AG10803 (cell line): ENCODE measurements at regions not wholly inside any gene's neighbourhood (a gene's known extent, or its start where the extent isn't known, plus 50 kb on each side); places are given as distances from the start of the nearest gene placed in this dataset.

Experiments
- DNase-seq: peaks from one replicate; pipeline ENCODE4 v3.0.0; 2010; ENCODE audit warnings: low read depth
- H3K4me3 ChIP-seq: 2 replicates; pipeline ENCODE4 v1.5.1; 2011; ENCODE audit warnings: mild to moderate bottlenecking, low read length, control low read depth
- CTCF ChIP-seq: conservative IDR thresholded peaks from 2 replicates; pipeline ENCODE4 v1.5.1; 2011; ENCODE audit warnings: mild to moderate bottlenecking, low read length, control low read depth, inconsistent platforms

- no peak for TF ChIP-seq CTCF
- DNase-seq, result no peak
- H3K4me3 ChIP-seq, result no peak overlapping the region
Observed at GRCh38 chr3:8273479-8273878, 228.1 kb upstream of the LMCD1 start.

- no peak overlapping the region for H3K4me3 ChIP-seq
- TF ChIP-seq CTCF, result no peak
- no peak for DNase-seq
Observed at GRCh38 chr3:8276056-8276455, 225.6 kb upstream of the LMCD1 start.

GRCh38 chr3:8276506-8276905, 225.1 kb upstream of the LMCD1 start:
- TF ChIP-seq CTCF, result no peak
- DNase-seq, result no peak
- H3K4me3 ChIP-seq, result no peak overlapping the region

- no peak for DNase-seq
- H3K4me3 ChIP-seq, result no peak overlapping the region
- TF ChIP-seq CTCF, result no peak
Observed at GRCh38 chr3:8278448-8278847, 223.2 kb upstream of the LMCD1 start.

- no peak for DNase-seq
- H3K4me3 ChIP-seq, result no peak overlapping the region
- no peak for TF ChIP-seq CTCF
Observed at GRCh38 chr3:8279476-8279875, 222.1 kb upstream of the LMCD1 start.

GRCh38 chr3:8279886-8280550, 221.6 kb upstream of the LMCD1 start:
- TF ChIP-seq CTCF, result no peak
- no peak overlapping the region for H3K4me3 ChIP-seq
- DNase-seq, result no peak

- no peak for DNase-seq
- no peak for TF ChIP-seq CTCF
- no peak overlapping the region for H3K4me3 ChIP-seq
Observed at GRCh38 chr3:8282541-8283165, 219.0 kb upstream of the LMCD1 start.
